A549 (cell line): ENCODE measurements at regions not wholly inside any gene's neighbourhood (a gene's known extent, or its start where the extent isn't known, plus 50 kb on each side); places are given as distances from the start of the nearest gene placed in this dataset.

Experiments
- ATAC-seq, 2 experiments: fragments of 200-7000 bp in 1 of 2; fragments of >200 bp in 1 of 2; cut with Nextera tagmentation in 1 of 2; cut with Tn5 transposase in 1 of 2; 3 replicates each; pipeline versions ENCODE4 v1.8.0 to v1.9.1; 2018 to 2020; ENCODE audit warnings: mild to moderate bottlenecking in 1 of 2, moderate library complexity in 1 of 2
- CTCF ChIA-PET: fragments of 300-600 bp; sonication (Branson Sonifier 250); formaldehyde crosslinking; extraction: SDS; loops from one replicate; lab custom pipeline; 2021; ENCODE audit warnings: antibody characterized with exemption, inconsistent platforms; lab: Yijun Ruan, JAX
- POLR2A ChIA-PET: fragments of 350-600 bp; formaldehyde crosslinking; extraction: SDS; loops from one replicate; lab custom pipeline; 2021; ENCODE audit warnings: antibody characterized with exemption, inconsistent platforms; lab: Yijun Ruan, JAX
- DNase-seq, 2 experiments: peaks; one replicate each; pipeline versions ENCODE4 v3.0.0 to v3.0.0-alpha.2; 2011 to 2016; ENCODE audit warnings: low read depth in 1 of 2, low spot score in 1 of 2
- FAIRE-seq: peaks from 2 replicates; lab custom pipeline; 2011; peaks lifted over from hg19 to GRCh38; lab: Jason Lieb, UNC
- H3K27ac ChIP-seq, 2 experiments: fragments of >200 bp; sonication (Bioruptor Twin); formaldehyde crosslinking; 3 replicates each; pipeline ENCODE4 v1.5.1; 2016 to 2017
- H3K4me1 ChIP-seq: fragments of >200 bp; sonication (Bioruptor Twin); formaldehyde crosslinking; 3 replicates; pipeline ENCODE4 v1.6.1; 2016
- H3K4me2 ChIP-seq: fragments of >200 bp; sonication (Bioruptor Twin); formaldehyde crosslinking; 3 replicates; pipeline ENCODE4 v1.6.1; 2016
- H3K4me3 ChIP-seq: fragments of >200 bp; sonication (Bioruptor Twin); formaldehyde crosslinking; 3 replicates; pipeline ENCODE4 v1.5.1; 2016
- H3K9me3 ChIP-seq: fragments of >200 bp; sonication (Bioruptor Twin); formaldehyde crosslinking; 3 replicates; pipeline ENCODE4 v1.6.1; 2016
- BHLHE40 ChIP-seq: IDR thresholded peaks from 2 replicates; pipeline ENCODE4 v1.6.1; 2012; ENCODE audit warnings: low read depth, low read length, inconsistent platforms
- CBX2 ChIP-seq: fragments of 200-600 bp; sonication (generic); IDR thresholded peaks from 2 replicates; pipeline ENCODE4 v1.6.1; 2016; ENCODE audit warnings: low read depth, mild to moderate bottlenecking, borderline replicate concordance
- CEBPB ChIP-seq, 2 experiments: fragments of >200 bp in 1 of 2; sonication (Bioruptor Twin) in 1 of 2; formaldehyde crosslinking in 1 of 2; IDR thresholded peaks; 2 replicates each; pipeline ENCODE4 v1.6.1; 2012 to 2016
- EHMT2 ChIP-seq: fragments of 200-600 bp; sonication (generic); IDR thresholded peaks from 2 replicates; pipeline ENCODE4 v1.6.1; 2016; ENCODE audit warnings: antibody characterized with exemption, low read depth, mild to moderate bottlenecking, moderate library complexity
- EP300 ChIP-seq, 2 experiments: fragments of >200 bp; sonication (Bioruptor Twin); formaldehyde crosslinking; IDR thresholded peaks; 2 replicates in 1 of 2; 3 replicates in 1 of 2; pipeline ENCODE4 v1.6.1; 2016 to 2017
- GATA3 ChIP-seq: IDR thresholded peaks from 2 replicates; pipeline ENCODE4 v1.6.1; 2012; ENCODE audit warnings: borderline replicate concordance
- HOXA7 ChIP-seq: fragments of 250-450 bp; sonication (Bioruptor Pico); IDR thresholded peaks from 2 replicates; pipeline ENCODE4 v1.5.0; 2020; ENCODE audit warnings: mild to moderate bottlenecking, moderate library complexity
- HOXB5 ChIP-seq: fragments of 250-450 bp; sonication (Bioruptor Pico); IDR thresholded peaks from 2 replicates; pipeline ENCODE4 v1.5.0; 2020; ENCODE audit warnings: mild to moderate bottlenecking, moderate library complexity
- JUNB ChIP-seq: fragments of >200 bp; sonication (Bioruptor Twin); formaldehyde crosslinking; IDR thresholded peaks from 2 replicates; pipeline ENCODE4 v1.6.1; 2016
- KDM5A ChIP-seq: fragments of 200-600 bp; sonication (generic); IDR thresholded peaks from 2 replicates; pipeline ENCODE4 v1.6.1; 2016; ENCODE audit warnings: antibody characterized with exemption, mild to moderate bottlenecking
- MAFK ChIP-seq: fragments of 450-650 bp; IDR thresholded peaks from 2 replicates; pipeline ENCODE4 v1.6.1; 2014; ENCODE audit not compliant: partially characterized antibody
- MAZ ChIP-seq: fragments of 150-350 bp; IDR thresholded peaks from 2 replicates; pipeline ENCODE4 v1.6.1; 2014; ENCODE audit warnings: antibody characterized with exemption, low read depth, low read length, borderline replicate concordance
- NFE2L2 ChIP-seq: fragments of 150-350 bp; conservative IDR thresholded peaks from 2 replicates; pipeline ENCODE4 v1.6.1; 2014; ENCODE audit warnings: low read length
- NPAS2 ChIP-seq: fragments of 250-450 bp; sonication (Bioruptor Pico); IDR thresholded peaks from 2 replicates; pipeline ENCODE4 v1.8.0; 2022; ENCODE audit warnings: mild to moderate bottlenecking, moderate library complexity, borderline replicate concordance
- POLR2A ChIP-seq: IDR thresholded peaks from 2 replicates; pipeline ENCODE4 v1.6.1; 2012; ENCODE audit warnings: mild to moderate bottlenecking, low read length
- RFX5 ChIP-seq: fragments of 450-650 bp; IDR thresholded peaks from 2 replicates; pipeline ENCODE4 v1.7.1; 2014; ENCODE audit warnings: antibody characterized with exemption, mild to moderate bottlenecking, moderate library complexity
- RNF2 ChIP-seq: fragments of 200-600 bp; sonication (generic); IDR thresholded peaks from 2 replicates; pipeline ENCODE4 v1.6.1; 2016; ENCODE audit warnings: low read depth, mild to moderate bottlenecking, antibody characterized with exemption, moderate library complexity, borderline replicate concordance
- ZC3H11A ChIP-seq: fragments of 450-650 bp; IDR thresholded peaks from 2 replicates; pipeline ENCODE4 v1.6.1; 2014; ENCODE audit warnings: antibody characterized with exemption, mild to moderate bottlenecking
- ZSCAN20 ChIP-seq: fragments of 250-450 bp; sonication (Bioruptor Pico); IDR thresholded peaks from 2 replicates; pipeline ENCODE4 v1.8.0; 2022; ENCODE audit warnings: mild to moderate bottlenecking, moderate library complexity
- WGBS: methylation state at CpG from one replicate; pipeline ENCODE4 v1.1.6; 2017; ENCODE audit errors: missing lambda C conversion rate; 5-methylcytosine and 5-hydroxymethylcytosine counted together
- TF ChIP-seq, protein P1 (sequence below): fragments of >200 bp; sonication (Bioruptor Twin); formaldehyde crosslinking; IDR thresholded peaks from 2 replicates; pipeline ENCODE4 v1.6.1; 2016
- TF ChIP-seq, protein P2 (sequence below): fragments of 250-450 bp; sonication (Bioruptor Pico); IDR thresholded peaks from 2 replicates; pipeline ENCODE4 v1.5.0; 2021; ENCODE audit warnings: mild to moderate bottlenecking, moderate library complexity, borderline replicate concordance
- TF ChIP-seq, protein P3 (sequence below): fragments of 250-450 bp; sonication (Bioruptor Pico); IDR thresholded peaks from 2 replicates; pipeline ENCODE4 v1.5.0; 2020; ENCODE audit warnings: low read depth, mild to moderate bottlenecking, moderate library complexity
- TF ChIP-seq, protein P4 (sequence below): fragments of >200 bp; sonication (Bioruptor Twin); formaldehyde crosslinking; IDR thresholded peaks from 3 replicates; pipeline ENCODE4 v1.5.1; 2016

DNA sequence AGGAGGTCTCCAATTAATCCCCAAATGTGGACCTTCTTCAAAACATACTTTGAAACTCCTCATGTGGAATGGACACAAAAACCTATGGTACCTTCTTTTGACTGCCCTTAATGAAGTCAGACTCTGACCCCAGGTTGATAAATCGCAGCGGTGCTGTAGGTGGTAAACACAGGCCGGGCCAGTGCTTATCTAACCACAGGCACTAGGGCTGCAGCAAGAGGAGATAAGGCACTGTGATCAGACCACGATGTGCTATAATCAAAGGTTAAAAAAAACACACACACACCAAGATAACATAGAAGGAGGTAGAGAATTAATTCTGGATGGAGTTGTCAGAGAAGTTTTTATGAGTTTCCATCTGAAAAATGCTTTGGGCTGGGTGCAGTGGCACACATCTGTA lies 52.3 kb upstream of the SIPA1L2 start:
- FAIRE-seq, result no peak
- H3K4me2 ChIP-seq, result no peak overlapping the region
- no peaks in the 10 kb centered on the region for H3K9me3 ChIP-seq
- TF ChIP-seq ZSCAN20 (CRISPR knock-in tag) (no peak), MAZ (no peak), HOXA7 (CRISPR knock-in tag) (no peak), JUNB (no peak), HOXB5 (no peak), POLR2A (no peak), NPAS2 (CRISPR knock-in tag) (no peak), NFE2L2 (no peak), CEBPB (IDR thresholded peaks at IDR 0.05) (no peak), RNF2 (no peak), CBX2 (no peak)
- H3K27ac ChIP-seq, result no peak overlapping the region
- ChIA-PET POLR2A (no interaction called here), CTCF (interaction anchor here (1.3 kb wide), 1 partner anchor 17 kb away, joined by 3 read pairs; no protein-coding TSS in a partner anchor)
- H3K4me3 ChIP-seq, result no peak overlapping the region
- peaks cover 6% of the 10 kb centered on the region; the same call in 1 of the 3 replicates for H3K4me1 ChIP-seq
- ATAC-seq, result no peak
- WGBS, result 67% methylated on average over 4 of the region's 4 CpGs
- no peak for DNase-seq

DNA sequence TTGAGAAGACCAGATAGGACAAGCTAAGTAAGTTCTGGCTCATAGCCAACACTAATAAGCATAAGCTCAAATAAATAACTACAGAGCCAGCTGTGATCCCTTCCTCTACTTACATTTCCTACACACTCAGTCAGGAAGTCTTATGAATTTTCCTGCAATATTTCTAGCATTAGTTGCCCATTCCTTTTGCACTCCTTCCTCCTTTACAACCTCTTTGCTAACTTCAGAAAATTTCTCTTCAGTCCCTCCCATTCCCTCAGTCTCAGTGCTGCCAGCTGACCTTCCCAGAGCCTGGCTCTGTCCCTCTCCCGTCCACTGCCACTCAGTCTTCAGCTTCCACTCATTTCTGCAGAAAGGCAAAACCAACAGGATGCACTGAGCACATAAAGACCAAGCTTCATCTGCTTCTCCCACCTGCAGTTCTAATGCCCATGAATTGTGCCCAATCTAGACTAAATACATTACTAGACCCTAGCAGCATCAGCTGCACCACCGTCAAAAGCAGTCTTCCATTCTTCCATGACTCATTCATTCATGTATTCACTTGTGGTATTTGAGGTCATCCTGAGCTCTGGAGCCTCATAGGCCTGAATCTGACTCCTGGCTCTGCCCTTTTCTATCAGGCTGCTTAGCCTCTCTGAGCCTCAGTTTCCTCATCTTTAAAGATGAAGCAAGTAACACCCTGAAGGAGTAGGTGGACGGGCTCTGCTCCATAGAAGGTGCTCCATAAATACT lies 54.6 kb upstream of the SIPA1L2 start:
- no peak for DNase-seq
- H3K4me3 ChIP-seq, result no peak overlapping the region
- ChIA-PET CTCF (interaction anchor here (0.6 to 1.4 kb wide), 2 partner anchors 9 to 345 kb away, joined by 4 read pairs; no protein-coding TSS in a partner anchor), POLR2A (no interaction called here)
- FAIRE-seq, result no peak
- 77% methylated on average over 3 of the region's 3 CpGs for WGBS
- no peak overlapping the region for H3K27ac ChIP-seq
- H3K4me2 ChIP-seq, result no peak overlapping the region
- H3K4me1 ChIP-seq, result no peaks in the 10 kb centered on the region
- H3K9me3 ChIP-seq, result peaks cover 11% of the 10 kb centered on the region
- no peak for ATAC-seq
- TF ChIP-seq ZSCAN20 (CRISPR knock-in tag) (no peak), GATA3 (no peak), RFX5 (no peak), POLR2A (no peak), EHMT2 (no peak), NFE2L2 (no peak), MAZ (no peak), BHLHE40 (no peak), MAFK (no peak), EP300 (IDR thresholded peaks at IDR 0.05) (no peak), RNF2 (no peak), KDM5A (no peak), HOXA7 (CRISPR knock-in tag) (no peak), ZC3H11A (no peak), JUNB (no peak)
- TF ChIP-seq, protein P1, sequence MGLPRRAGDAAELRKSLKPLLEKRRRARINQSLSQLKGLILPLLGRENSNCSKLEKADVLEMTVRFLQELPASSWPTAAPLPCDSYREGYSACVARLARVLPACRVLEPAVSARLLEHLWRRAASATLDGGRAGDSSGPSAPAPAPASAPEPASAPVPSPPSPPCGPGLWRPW, result no peak
- TF ChIP-seq, protein P2, sequence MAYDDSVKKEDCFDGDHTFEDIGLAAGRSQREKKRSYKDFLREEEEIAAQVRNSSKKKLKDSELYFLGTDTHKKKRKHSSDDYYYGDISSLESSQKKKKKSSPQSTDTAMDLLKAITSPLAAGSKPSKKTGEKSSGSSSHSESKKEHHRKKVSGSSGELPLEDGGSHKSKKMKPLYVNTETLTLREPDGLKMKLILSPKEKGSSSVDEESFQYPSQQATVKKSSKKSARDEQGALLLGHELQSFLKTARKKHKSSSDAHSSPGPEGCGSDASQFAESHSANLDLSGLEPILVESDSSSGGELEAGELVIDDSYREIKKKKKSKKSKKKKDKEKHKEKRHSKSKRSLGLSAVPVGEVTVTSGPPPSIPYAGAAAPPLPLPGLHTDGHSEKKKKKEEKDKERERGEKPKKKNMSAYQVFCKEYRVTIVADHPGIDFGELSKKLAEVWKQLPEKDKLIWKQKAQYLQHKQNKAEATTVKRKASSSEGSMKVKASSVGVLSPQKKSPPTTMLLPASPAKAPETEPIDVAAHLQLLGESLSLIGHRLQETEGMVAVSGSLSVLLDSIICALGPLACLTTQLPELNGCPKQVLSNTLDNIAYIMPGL (CRISPR knock-in tag), result no peak
- TF ChIP-seq, protein P3, sequence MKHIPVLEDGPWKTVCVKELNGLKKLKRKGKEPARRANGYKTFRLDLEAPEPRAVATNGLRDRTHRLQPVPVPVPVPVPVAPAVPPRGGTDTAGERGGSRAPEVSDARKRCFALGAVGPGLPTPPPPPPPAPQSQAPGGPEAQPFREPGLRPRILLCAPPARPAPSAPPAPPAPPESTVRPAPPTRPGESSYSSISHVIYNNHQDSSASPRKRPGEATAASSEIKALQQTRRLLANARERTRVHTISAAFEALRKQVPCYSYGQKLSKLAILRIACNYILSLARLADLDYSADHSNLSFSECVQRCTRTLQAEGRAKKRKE (CRISPR knock-in tag), result no peak
- TF ChIP-seq, protein P4, sequence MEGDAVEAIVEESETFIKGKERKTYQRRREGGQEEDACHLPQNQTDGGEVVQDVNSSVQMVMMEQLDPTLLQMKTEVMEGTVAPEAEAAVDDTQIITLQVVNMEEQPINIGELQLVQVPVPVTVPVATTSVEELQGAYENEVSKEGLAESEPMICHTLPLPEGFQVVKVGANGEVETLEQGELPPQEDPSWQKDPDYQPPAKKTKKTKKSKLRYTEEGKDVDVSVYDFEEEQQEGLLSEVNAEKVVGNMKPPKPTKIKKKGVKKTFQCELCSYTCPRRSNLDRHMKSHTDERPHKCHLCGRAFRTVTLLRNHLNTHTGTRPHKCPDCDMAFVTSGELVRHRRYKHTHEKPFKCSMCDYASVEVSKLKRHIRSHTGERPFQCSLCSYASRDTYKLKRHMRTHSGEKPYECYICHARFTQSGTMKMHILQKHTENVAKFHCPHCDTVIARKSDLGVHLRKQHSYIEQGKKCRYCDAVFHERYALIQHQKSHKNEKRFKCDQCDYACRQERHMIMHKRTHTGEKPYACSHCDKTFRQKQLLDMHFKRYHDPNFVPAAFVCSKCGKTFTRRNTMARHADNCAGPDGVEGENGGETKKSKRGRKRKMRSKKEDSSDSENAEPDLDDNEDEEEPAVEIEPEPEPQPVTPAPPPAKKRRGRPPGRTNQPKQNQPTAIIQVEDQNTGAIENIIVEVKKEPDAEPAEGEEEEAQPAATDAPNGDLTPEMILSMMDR, result no peak
- TF ChIP-seq, all 56 proteins: peak for 0
